ENCODE measurements at regions not wholly inside any gene's neighbourhood (a gene's known extent, or its start where the extent isn't known, plus 50 kb on each side); places are given as distances from the start of the nearest gene placed in this dataset.

- Histone ChIP-seq H3K27me3 (ENCODE audit: insufficient read depth, low read depth) (no peaks in the 10 kb centered on the region), H2AFZ (ENCODE audit: low read depth) (no peak overlapping the region), H3K79me2 (ENCODE audit: insufficient read depth, low read depth) (no peaks in the 10 kb centered on the region), H3K4me3 (IDR thresholded peaks at IDR 0.05; ENCODE audit: insufficient read depth, low read depth, low read length) (no peak overlapping the region), H4K20me1 (ENCODE audit: insufficient read depth) (no peaks in the 10 kb centered on the region), H3K27ac (no peak overlapping the region), H3K9ac (no peak overlapping the region), H3K4me2 (no peak overlapping the region), H3K4me1 (ENCODE audit: low read depth, poor library complexity, severe bottlenecking) (no peaks in the 10 kb centered on the region), H3K36me3 (ENCODE audit: insufficient read depth) (no peaks in the 10 kb centered on the region)
- TF ChIP-seq CTCF (conservative IDR thresholded peaks at IDR 0.05; ENCODE audit: low read depth, low read length), result no peak
Measured at GRCh38 chr9:109721001-109721400, 59.0 kb upstream of the PALM2AKAP2 start.

- Histone ChIP-seq H3K4me3 (IDR thresholded peaks at IDR 0.05; ENCODE audit: insufficient read depth, low read depth, low read length) (no peak overlapping the region), H3K9ac (no peak overlapping the region), H3K27ac (no peak overlapping the region), H3K4me1 (ENCODE audit: low read depth, poor library complexity, severe bottlenecking) (no peaks in the 10 kb centered on the region), H3K4me2 (no peak overlapping the region), H2AFZ (ENCODE audit: low read depth) (no peak overlapping the region), H3K36me3 (ENCODE audit: insufficient read depth) (no peaks in the 10 kb centered on the region), H3K79me2 (ENCODE audit: insufficient read depth, low read depth) (no peaks in the 10 kb centered on the region), H3K27me3 (ENCODE audit: insufficient read depth, low read depth) (no peaks in the 10 kb centered on the region), H4K20me1 (ENCODE audit: insufficient read depth) (no peaks in the 10 kb centered on the region)
- TF ChIP-seq CTCF (conservative IDR thresholded peaks at IDR 0.05; ENCODE audit: low read depth, low read length), result no peak
Measured at GRCh38 chr9:109722007-109722406, 58.0 kb upstream of the PALM2AKAP2 start.

DNA sequence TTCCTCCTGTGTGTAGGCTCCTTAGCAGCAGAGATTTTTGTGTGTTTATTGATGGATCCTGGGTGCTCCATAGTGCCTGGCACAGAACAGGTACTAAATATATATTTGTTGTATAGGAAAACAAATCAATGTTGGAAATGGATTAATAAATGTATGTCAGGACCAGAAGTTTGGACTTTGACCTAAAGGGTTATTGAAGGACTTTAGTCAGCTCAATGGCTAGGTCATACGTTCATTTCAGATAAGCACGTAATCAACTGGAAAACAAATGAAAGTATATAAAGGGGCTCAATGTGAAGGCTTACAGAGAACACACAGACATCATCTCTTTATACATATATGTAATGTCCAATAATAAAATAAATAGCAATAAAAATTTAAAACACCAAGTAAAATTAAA, 56.2 kb upstream of the PALM2AKAP2 start:
- H3K4me1 ChIP-seq (ENCODE audit: low read depth, poor library complexity, severe bottlenecking), result no peaks in the 10 kb centered on the region
- no peak overlapping the region for H3K4me2 ChIP-seq
- no peak overlapping the region for H3K9ac ChIP-seq
- H2AFZ ChIP-seq (ENCODE audit: low read depth), result no peak overlapping the region
- no peaks in the 10 kb centered on the region for H3K27me3 ChIP-seq (ENCODE audit: insufficient read depth, low read depth)
- H4K20me1 ChIP-seq (ENCODE audit: insufficient read depth), result no peaks in the 10 kb centered on the region
- no peaks in the 10 kb centered on the region for H3K36me3 ChIP-seq (ENCODE audit: insufficient read depth)
- no peaks in the 10 kb centered on the region for H3K79me2 ChIP-seq (ENCODE audit: insufficient read depth, low read depth)
- no peak for TF ChIP-seq CTCF (conservative IDR thresholded peaks at IDR 0.05; ENCODE audit: low read depth, low read length)
- H3K27ac ChIP-seq, result no peak overlapping the region
- no peak overlapping the region for H3K4me3 ChIP-seq (IDR thresholded peaks at IDR 0.05; ENCODE audit: insufficient read depth, low read depth, low read length)

- no peaks in the 10 kb centered on the region for H3K79me2 ChIP-seq (ENCODE audit: insufficient read depth, low read depth)
Measured at GRCh38 chr9:109725460-109725859, 54.5 kb upstream of the PALM2AKAP2 start.

More at GRCh38 chr9:109725460-109725859, 54.5 kb upstream of the PALM2AKAP2 start:
- no peak overlapping the region for H3K4me3 ChIP-seq (IDR thresholded peaks at IDR 0.05; ENCODE audit: insufficient read depth, low read depth, low read length)
- H3K4me2 ChIP-seq, result no peak overlapping the region
- TF ChIP-seq CTCF (conservative IDR thresholded peaks at IDR 0.05; ENCODE audit: low read depth, low read length), result no peak
- H4K20me1 ChIP-seq (ENCODE audit: insufficient read depth), result no peaks in the 10 kb centered on the region
- no peaks in the 10 kb centered on the region for H3K27me3 ChIP-seq (ENCODE audit: insufficient read depth, low read depth)
- H2AFZ ChIP-seq (ENCODE audit: low read depth), result no peak overlapping the region
- no peaks in the 10 kb centered on the region for H3K36me3 ChIP-seq (ENCODE audit: insufficient read depth)
- no peak overlapping the region for H3K9ac ChIP-seq
- no peak overlapping the region for H3K27ac ChIP-seq
- H3K4me1 ChIP-seq (ENCODE audit: low read depth, poor library complexity, severe bottlenecking), result no peaks in the 10 kb centered on the region
